IPS DF 4.7 (cell line): ENCODE measurements at regions not wholly inside any gene's neighbourhood (a gene's known extent, or its start where the extent isn't known, plus 50 kb on each side); places are given as distances from the start of the nearest gene placed in this dataset.
"Not testable (repeated sequence)": the region's sequence is repeated elsewhere in the genome, so short reads cannot be mapped to it uniquely, and the experiment has no call there.

Source experiments
- DNase-seq: peaks from one replicate; pipeline ENCODE4 v3.0.0-alpha.2; 2013; ENCODE audit warnings: low spot score; ENCODE audit errors: extremely low read depth

GRCh38 chr20:50328222-50328979 lies 137.8 kb downstream of the CEBPB start:
- no peak for DNase-seq

DNA sequence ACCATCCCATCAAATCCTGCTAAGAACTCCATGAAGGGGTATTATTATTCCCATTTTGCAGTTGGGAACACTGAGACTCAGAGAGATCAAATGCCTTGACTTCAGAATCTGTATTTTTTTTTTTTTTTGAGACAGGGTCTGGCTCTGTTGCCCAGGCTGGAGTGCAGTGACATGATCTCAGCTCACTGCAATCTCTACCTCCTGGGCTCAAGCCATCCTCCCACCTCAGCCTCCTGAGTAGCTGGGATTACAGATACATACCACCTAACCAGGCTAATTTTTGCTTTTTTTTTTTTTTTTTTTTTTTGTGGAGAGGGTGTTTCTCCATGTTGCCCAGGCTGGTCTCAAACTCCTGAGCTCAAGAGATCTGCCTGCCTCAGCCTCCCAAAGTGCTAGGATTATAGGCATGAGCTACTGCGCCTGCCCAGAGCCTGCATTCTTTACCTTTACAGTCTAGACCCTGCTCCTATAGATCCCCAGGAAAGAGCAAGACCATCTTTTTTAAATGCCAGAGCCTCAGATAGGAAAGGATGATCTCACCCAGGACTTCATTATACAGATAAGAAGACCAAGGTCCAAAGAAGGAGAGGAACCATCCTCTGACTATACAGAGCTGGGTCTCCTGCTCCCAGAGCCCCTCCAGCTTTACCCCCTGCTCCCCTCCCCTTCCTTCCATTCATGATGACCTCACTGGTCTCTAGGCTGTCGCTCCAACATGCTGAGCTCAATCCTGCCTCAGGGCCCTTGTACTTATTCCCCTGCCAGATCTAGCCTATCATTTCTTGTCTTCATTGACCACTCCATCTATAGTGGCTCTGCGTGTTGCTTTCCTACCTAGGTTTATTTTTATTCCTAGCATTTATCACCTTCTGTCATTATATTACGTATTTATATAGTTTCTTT lies 138.6 kb downstream of the CEBPB start:
- no peak for DNase-seq

GRCh38 chr20:50329981-50330503 lies 139.4 kb downstream of the CEBPB start:
- DNase-seq = no peak

DNA sequence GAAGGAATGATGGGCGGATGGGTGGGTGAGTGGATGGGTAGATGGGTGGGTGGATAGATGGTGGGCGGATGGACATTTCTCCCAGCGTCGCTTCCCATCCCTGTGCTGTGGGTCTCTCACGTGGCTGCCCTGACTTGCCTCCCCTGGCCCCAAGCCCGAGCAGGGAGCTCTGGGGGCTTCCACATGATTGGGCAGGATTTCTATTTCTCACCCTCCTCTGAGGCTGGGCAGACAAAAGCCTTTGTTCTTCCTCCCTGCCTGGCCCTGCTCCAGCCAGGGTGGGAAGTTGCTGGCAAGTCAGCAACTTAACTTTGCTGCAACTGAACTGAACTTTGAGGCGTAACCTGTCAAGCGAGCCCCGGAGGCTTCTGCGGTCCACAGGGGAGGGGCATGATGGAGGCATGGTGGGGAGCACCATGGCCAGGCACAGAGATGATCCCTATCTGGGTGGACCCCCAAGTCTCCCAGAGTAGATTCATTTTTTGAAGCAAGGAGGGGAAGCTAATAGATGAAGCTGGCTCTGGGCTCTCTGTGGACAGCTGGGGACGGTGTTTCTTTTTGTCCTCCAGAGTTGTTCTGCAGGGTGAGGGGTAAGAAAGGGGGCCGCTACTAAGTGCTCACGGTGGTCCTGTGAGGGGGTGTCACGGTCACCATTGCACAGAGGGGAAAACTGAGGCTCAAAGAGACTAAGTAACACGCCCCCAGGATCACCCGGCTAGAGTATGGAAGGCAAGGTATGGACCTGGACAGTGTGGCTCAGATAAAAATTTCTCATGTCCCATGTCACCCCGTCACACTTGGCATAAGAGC lies 140.1 kb downstream of the CEBPB start:
- no peak for DNase-seq

GRCh38 chr20:50331469-50332363 lies 141.1 kb downstream of the CEBPB start:
- no peak for DNase-seq

GRCh38 chr20:50332491-50332980 lies 141.9 kb downstream of the CEBPB start:
- no peak for DNase-seq

- no peak for DNase-seq
Observed at GRCh38 chr20:50333131-50333670, 142.6 kb downstream of the CEBPB start.

DNA sequence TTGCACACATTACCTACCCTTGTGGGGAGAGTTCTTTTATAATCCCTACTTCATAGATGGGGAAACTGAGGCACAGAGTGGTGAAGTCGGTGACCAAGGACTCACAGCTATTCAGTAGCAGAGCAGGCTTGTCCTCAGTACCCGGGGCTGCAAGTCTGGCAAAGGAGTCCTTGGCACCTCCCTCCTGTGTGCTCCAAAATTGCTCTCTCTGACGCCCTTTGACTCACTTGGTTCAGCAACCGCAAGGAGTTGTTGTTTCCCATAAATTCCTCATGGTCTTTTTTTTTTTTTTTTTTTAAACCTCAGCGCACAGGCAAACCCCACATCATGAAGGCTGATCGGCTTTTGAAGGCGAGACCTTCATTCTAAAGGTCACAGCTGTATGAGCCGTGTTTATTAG lies 143.2 kb downstream of the CEBPB start:
- DNase-seq = no peak

DNA sequence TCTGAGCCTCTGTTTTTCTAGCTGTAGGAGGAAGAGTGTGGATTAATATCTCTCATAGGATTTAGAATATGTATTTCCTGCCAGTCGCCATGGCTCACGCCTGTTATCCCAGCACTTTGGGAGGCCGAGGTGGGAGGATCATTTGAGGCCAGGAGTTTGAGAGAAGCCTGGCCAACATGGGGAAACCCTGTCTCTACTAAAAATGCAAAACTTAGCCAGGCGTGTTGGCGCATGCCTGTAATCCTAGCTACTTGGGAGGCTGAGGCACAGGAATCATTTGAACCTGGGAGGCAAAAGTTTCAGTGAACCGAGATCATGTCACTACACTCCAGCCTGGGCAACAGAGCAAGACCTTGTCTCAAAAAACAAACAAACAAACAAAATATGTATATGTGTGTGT lies 143.9 kb downstream of the CEBPB start:
- not testable (repeated sequence) for DNase-seq

DNA sequence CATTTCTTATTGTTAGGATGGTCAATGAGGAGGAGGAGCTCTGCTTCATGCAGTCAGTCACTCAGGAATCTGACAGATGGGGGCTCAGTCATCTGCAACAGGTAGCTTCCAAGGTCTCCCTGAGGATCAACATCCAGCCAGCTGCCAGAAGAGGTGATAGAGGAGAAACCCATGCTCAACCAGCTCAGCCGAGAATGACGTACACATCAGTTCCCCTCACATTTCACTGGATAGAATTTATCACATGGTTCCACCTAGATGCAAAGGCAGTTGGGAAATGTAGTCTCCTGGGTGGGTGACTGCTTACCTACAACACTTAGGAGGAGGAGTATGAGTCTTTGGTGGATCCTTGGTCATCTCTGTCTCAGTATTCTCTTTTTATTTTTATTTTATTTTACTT lies 144.5 kb downstream of the CEBPB start:
- DNase-seq = peak; percentile 69

DNA sequence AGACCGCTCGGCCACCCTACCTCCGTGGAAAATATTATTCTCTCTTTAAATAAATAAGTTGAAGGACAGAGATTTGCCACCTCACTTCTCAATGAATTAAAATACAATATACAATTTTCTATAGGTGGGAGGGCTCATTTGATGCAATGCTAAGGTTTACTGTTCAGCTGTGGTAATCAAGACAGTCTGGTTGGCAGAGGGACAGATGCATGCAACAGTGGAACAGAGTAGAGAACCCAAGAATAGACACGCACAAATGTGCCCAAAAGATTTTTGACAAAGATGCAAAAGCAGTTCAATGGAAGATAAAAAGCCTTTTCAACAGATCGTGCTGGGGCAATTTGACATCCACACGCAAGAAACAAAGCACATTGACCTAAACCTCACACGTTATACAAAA lies 145.2 kb downstream of the CEBPB start:
- no peak for DNase-seq

DNA sequence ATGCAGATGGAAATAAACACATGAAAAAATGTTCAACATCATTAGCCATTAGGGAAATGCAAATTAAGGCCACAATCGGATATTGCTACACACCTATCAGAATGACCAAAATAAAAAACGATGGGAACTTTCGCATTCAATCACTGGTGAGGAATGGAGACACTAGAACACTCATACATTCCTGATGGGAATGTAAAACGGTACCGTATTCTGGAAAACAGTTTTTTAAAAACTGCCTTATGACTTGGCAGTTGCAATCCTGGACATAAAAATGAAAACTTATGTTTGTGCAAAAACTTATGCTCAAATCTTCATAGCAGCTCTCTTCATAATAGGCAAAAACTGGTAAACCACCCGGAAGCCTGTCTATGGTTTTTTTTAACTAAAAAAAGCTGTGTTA lies 146.0 kb downstream of the CEBPB start:
- no peak for DNase-seq

DNA sequence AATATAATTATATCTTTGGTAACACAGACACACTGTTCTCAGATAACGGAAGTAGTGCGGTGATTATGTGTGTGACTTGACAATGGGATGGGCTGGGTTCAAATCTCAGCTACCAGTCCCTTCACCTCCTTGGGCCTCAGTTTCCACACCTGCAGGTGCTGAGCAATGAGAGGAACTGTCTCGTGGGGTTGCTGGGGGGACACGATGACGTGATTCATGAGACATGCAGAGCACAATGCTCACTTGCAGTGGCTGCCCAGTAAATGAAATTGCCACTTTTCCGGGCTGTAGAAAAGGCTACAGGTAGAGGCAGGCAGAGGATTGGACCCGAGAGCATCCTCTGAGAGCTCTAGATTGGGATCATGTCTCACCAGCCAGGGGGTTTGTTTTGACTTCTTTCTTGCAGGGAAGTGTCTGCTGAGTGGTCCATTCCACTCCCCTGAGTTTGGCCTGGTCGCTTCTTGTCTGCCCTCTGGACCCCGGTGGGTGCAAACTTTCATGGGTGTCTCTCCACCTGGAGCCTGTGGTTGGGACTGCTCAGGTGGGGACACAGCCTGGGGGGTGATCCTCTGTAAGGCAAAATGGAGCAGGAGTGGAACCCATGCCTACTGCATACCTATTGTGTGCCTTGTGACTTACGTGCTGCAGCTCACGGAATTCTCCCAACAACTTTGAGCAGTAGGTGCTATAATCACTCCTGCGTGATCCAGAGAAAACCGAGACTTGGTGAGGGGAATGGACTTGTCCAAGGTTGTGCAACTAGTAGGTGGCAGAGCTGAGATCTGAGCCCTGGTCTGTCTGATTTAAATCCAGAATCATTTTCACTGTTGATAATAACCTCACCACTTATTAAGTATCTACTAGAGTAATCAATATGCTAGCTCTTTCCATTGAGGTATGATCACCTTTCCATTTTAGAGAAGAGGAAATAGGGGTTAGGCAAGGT lies 147.2 kb downstream of the CEBPB start:
- no peak for DNase-seq

DNA sequence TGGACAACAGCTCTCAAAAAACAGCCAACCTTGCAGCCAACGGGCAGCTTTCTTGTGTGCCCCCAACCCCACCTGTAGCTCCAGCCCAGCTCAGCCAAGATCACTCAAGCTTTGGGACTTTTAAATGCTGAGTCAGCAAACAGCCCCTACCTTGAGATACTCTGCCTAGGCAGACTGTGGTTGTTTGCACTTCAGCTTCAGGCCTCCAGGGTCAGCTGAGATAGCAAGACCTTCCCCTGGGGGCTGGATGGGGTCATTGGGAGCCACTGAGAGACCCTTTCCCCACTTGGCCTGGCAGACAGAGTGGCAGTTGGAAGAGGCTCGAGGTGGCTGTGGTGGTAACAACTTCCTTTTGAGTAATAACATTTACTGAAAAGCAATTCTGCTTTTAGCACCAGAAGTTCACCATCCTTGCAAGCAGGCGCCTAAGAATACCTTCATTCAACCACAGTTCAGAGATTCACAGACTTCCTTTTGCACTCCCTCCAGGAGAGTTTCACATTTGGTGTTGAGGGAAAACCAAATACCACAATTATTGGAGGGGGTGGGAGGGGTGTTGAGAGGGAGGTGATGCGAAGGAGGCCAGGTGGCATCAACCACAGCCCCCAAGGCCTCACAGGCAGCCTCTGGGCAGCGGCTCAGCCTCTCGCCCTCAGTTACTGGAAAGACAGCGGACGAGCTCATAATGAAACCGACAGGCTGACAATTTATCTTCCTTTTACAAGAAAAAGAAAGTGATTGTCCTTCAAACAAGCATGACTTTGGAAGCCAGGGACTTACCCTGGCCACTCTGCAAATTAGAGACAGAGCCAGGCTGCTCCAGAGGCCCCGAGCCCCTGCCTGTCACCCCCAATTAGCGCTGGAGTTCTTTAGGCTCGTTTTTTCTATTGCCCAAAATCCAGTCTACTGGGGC lies 148.1 kb downstream of the CEBPB start:
- DNase-seq = no peak

DNA sequence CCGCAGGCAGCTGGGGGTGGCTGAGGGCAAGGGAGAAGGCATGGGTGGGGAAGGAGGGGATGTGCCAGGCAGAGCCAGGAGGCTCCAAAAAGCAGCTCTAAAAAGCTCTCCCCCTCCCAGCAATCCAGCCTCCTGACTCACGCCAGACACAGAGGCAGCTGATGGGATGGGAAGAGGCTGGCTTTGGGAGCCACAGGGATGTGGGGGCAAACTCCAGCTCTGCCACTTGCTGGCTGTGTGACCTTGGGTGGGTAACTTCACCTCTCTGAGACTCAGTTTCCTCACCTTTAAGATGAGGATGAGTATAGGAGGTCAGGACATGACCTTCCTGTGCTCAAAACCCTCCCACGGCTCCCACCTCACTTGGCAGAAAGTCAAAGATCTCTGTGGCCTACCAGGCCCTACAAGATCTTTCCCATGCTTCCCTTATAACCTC lies 148.9 kb downstream of the CEBPB start:
- DNase-seq = no peak

- no peak for DNase-seq
Observed at GRCh38 chr20:50340541-50340940, 149.9 kb downstream of the CEBPB start.

- no peak for DNase-seq
Observed at GRCh38 chr20:50341050-50341449, 150.4 kb downstream of the CEBPB start.
